Globus pallidus (tissue), 1 donor: ENCODE measurements at regions not wholly inside any gene's neighbourhood (a gene's known extent, or its start where the extent isn't known, plus 50 kb on each side); places are given as distances from the start of the nearest gene placed in this dataset.

Experiments
- DNase-seq: peaks from one replicate; pipeline ENCODE4 v3.0.0-alpha.2; 2015; ENCODE audit warnings: low spot score

- DNase-seq: no peak
These were observed 269.7 kb upstream of the PCDH7 start for GRCh38 chr4:30450474-30450873.

GRCh38 chr4:30454504-30454903 is 265.7 kb upstream of the PCDH7 start:
- no peak for DNase-seq

GRCh38 chr4:30456716-30457115 is 263.5 kb upstream of the PCDH7 start:
- no peak for DNase-seq

- DNase-seq: no peak
These were observed 259.4 kb upstream of the PCDH7 start for GRCh38 chr4:30460818-30461217.

- no peak for DNase-seq
These were observed 259.0 kb upstream of the PCDH7 start for GRCh38 chr4:30461218-30461617.

GRCh38 chr4:30462445-30463090 is 257.6 kb upstream of the PCDH7 start:
- no peak for DNase-seq

- DNase-seq: no peak
These were observed 248.3 kb upstream of the PCDH7 start for GRCh38 chr4:30471861-30472260.

GRCh38 chr4:30473225-30473624 is 246.9 kb upstream of the PCDH7 start:
- DNase-seq: no peak

- DNase-seq: no peak
These were observed 224.9 kb upstream of the PCDH7 start for GRCh38 chr4:30495251-30495650.

GRCh38 chr4:30495651-30496310 is 224.4 kb upstream of the PCDH7 start:
- no peak for DNase-seq

GRCh38 chr4:30511751-30512150 is 208.4 kb upstream of the PCDH7 start:
- DNase-seq: no peak

GRCh38 chr4:30518211-30518610 is 202.0 kb upstream of the PCDH7 start:
- DNase-seq: no peak

- no peak for DNase-seq
These were observed 194.4 kb upstream of the PCDH7 start for GRCh38 chr4:30525662-30526315.

GRCh38 chr4:30535255-30535654 is 184.9 kb upstream of the PCDH7 start:
- DNase-seq: no peak

GRCh38 chr4:30536231-30536630 is 183.9 kb upstream of the PCDH7 start:
- no peak for DNase-seq

- no peak for DNase-seq
These were observed 182.7 kb upstream of the PCDH7 start for GRCh38 chr4:30537456-30537855.

GRCh38 chr4:30538794-30539193 is 181.4 kb upstream of the PCDH7 start:
- no peak for DNase-seq

- DNase-seq: no peak
These were observed 177.1 kb upstream of the PCDH7 start for GRCh38 chr4:30543057-30543456.

GRCh38 chr4:30553151-30553550 is 167.0 kb upstream of the PCDH7 start:
- no peak for DNase-seq

GRCh38 chr4:30553706-30554105 is 166.5 kb upstream of the PCDH7 start:
- no peak for DNase-seq

- no peak for DNase-seq
These were observed 164.4 kb upstream of the PCDH7 start for GRCh38 chr4:30555775-30556174.

GRCh38 chr4:30559481-30559880 is 160.7 kb upstream of the PCDH7 start:
- DNase-seq: no peak

GRCh38 chr4:30586850-30587249 is 133.3 kb upstream of the PCDH7 start:
- DNase-seq: no peak
